MV-4-11 (cell line): ENCODE measurements at regions not wholly inside any gene's neighbourhood (a gene's known extent, or its start where the extent isn't known, plus 50 kb on each side); places are given as distances from the start of the nearest gene placed in this dataset.

Source experiments
- DNase-seq: peaks from one replicate; lab custom pipeline; 2025; lab: John Stamatoyannopoulos, UW

GRCh38 chr11:121793916-121794315, 322.1 kb downstream of the BLID start:
- DNase-seq, result no peak

GRCh38 chr11:121793291-121793690, 322.7 kb downstream of the BLID start:
- DNase-seq, result no peak

GRCh38 chr11:121792185-121792584, 323.8 kb downstream of the BLID start:
- no peak for DNase-seq

- no peak for DNase-seq
Measured at GRCh38 chr11:121790430-121790829, 325.6 kb downstream of the BLID start.

- no peak for DNase-seq
Measured at GRCh38 chr11:121780971-121781370, 328.2 kb upstream of the SORL1-AS1 start.

GRCh38 chr11:121777056-121777455, 324.3 kb upstream of the SORL1-AS1 start:
- no peak for DNase-seq

- no peak for DNase-seq
Measured at GRCh38 chr11:121775276-121775675, 322.5 kb upstream of the SORL1-AS1 start.

GRCh38 chr11:121773076-121773475, 320.3 kb upstream of the SORL1-AS1 start:
- DNase-seq, result no peak

- DNase-seq, result no peak
Measured at GRCh38 chr11:121770939-121771595, 318.3 kb upstream of the SORL1-AS1 start.

GRCh38 chr11:121769191-121769590, 316.4 kb upstream of the SORL1-AS1 start:
- DNase-seq, result no peak

GRCh38 chr11:121767433-121767832, 314.7 kb upstream of the SORL1-AS1 start:
- DNase-seq, result peak; percentile 97

- DNase-seq, result no peak
Measured at GRCh38 chr11:121766991-121767390, 314.2 kb upstream of the SORL1-AS1 start.

- DNase-seq, result no peak
Measured at GRCh38 chr11:121766166-121766565, 313.4 kb upstream of the SORL1-AS1 start.

GRCh38 chr11:121763526-121763925, 310.8 kb upstream of the SORL1-AS1 start:
- DNase-seq, result peak; percentile 62

- no peak for DNase-seq
Measured at GRCh38 chr11:121762820-121763219, 310.1 kb upstream of the SORL1-AS1 start.

GRCh38 chr11:121761186-121761585, 308.4 kb upstream of the SORL1-AS1 start:
- DNase-seq, result no peak

GRCh38 chr11:121757480-121758125, 304.8 kb upstream of the SORL1-AS1 start:
- DNase-seq, result peak; percentile 63

GRCh38 chr11:121755906-121756305, 303.1 kb upstream of the SORL1-AS1 start:
- no peak for DNase-seq

GRCh38 chr11:121755191-121755590, 302.4 kb upstream of the SORL1-AS1 start:
- DNase-seq, result no peak

- no peak for DNase-seq
Measured at GRCh38 chr11:121754598-121754997, 301.8 kb upstream of the SORL1-AS1 start.

- no peak for DNase-seq
Measured at GRCh38 chr11:121749691-121750090, 296.9 kb upstream of the SORL1-AS1 start.

GRCh38 chr11:121748068-121748467, 295.3 kb upstream of the SORL1-AS1 start:
- DNase-seq, result no peak

GRCh38 chr11:121743285-121743684, 290.5 kb upstream of the SORL1-AS1 start:
- no peak for DNase-seq
